Karpas-422 (cell line): ENCODE measurements at regions not wholly inside any gene's neighbourhood (a gene's known extent, or its start where the extent isn't known, plus 50 kb on each side); places are given as distances from the start of the nearest gene placed in this dataset.
"Not testable (repeated sequence)": the region's sequence is repeated elsewhere in the genome, so short reads cannot be mapped to it uniquely, and the experiment has no call there.

Source experiments
- DNase-seq: peaks from one replicate; pipeline ENCODE4 v3.0.0-alpha.2; 2015
- H2AFZ ChIP-seq: fragments of 200-600 bp; sonication (generic); 2 replicates; pipeline ENCODE4 v1.6.1; 2014; ENCODE audit warnings: antibody characterized with exemption, low read length, mixed read lengths
- H3K27ac ChIP-seq: fragments of 200-600 bp; sonication (generic); 2 replicates; pipeline ENCODE4 v1.5.1; 2014; ENCODE audit warnings: mild to moderate bottlenecking, low read length, moderate library complexity
- H3K27me3 ChIP-seq: fragments of 200-600 bp; sonication (generic); 2 replicates; pipeline ENCODE4 v1.6.1; 2014; ENCODE audit warnings: low read length, mixed read lengths
- H3K36me3 ChIP-seq: fragments of 200-600 bp; sonication (generic); 2 replicates; pipeline ENCODE4 v1.6.1; 2014; ENCODE audit warnings: low read length, mixed read lengths; ENCODE audit not compliant: insufficient read depth
- H3K4me1 ChIP-seq: fragments of 200-600 bp; sonication (generic); 2 replicates; pipeline ENCODE4 v1.6.1; 2014; ENCODE audit warnings: mild to moderate bottlenecking, low read length, mixed read lengths
- H3K4me2 ChIP-seq: fragments of 200-600 bp; sonication (generic); 2 replicates; pipeline ENCODE4 v1.6.1; 2014; ENCODE audit warnings: low read length, low read depth, mild to moderate bottlenecking; ENCODE audit not compliant: poor library complexity, severe bottlenecking
- H3K4me3 ChIP-seq: fragments of 200-600 bp; sonication (generic); 2 replicates; pipeline ENCODE4 v1.5.1; 2014; ENCODE audit warnings: mild to moderate bottlenecking, antibody characterized with exemption, low read length, mixed read lengths
- H3K79me2 ChIP-seq: fragments of 200-600 bp; sonication (generic); 2 replicates; pipeline ENCODE4 v1.6.1; 2014; ENCODE audit warnings: mild to moderate bottlenecking, low read length, mixed read lengths
- H3K9ac ChIP-seq: fragments of 200-600 bp; sonication (generic); 2 replicates; pipeline ENCODE4 v1.6.0; 2014; ENCODE audit warnings: low read length
- H3K9me2 ChIP-seq: fragments of 200-600 bp; sonication (generic), shearing (Covaris generic); replicated peaks from 2 replicates; pipeline ENCODE4 v1.6.0; 2014; ENCODE audit warnings: mild to moderate bottlenecking, low read length, moderate library complexity; ENCODE audit not compliant: insufficient read depth
- H3K9me3 ChIP-seq: fragments of 300-700, 200-600 bp; sonication (generic); 2 replicates; pipeline ENCODE4 v1.6.1; 2014; ENCODE audit warnings: low read length, mixed read lengths
- H4K20me1 ChIP-seq: fragments of 200-600 bp; sonication (generic); 2 replicates; pipeline ENCODE4 v1.6.1; 2014; ENCODE audit warnings: mild to moderate bottlenecking, antibody characterized with exemption, low read length, low read depth; ENCODE audit not compliant: insufficient read depth

GRCh38 chr2:20120569-20121416 lies 69.4 kb upstream of the LAPTM4A start:
- H3K9me2 ChIP-seq: no peaks in the 10 kb centered on the region
- no peaks in the 10 kb centered on the region for H4K20me1 ChIP-seq
- H3K36me3 ChIP-seq: no peaks in the 10 kb centered on the region
- no peak for DNase-seq
- H3K4me1 ChIP-seq: no peaks in the 10 kb centered on the region
- no peak overlapping the region for H3K27ac ChIP-seq
- H3K4me3 ChIP-seq: no peak overlapping the region
- H3K79me2 ChIP-seq: no peaks in the 10 kb centered on the region
- no peak overlapping the region for H3K4me2 ChIP-seq
- H3K9me3 ChIP-seq: no peaks in the 10 kb centered on the region
- H2AFZ ChIP-seq: no peak overlapping the region; the same call in 1 of the 2 replicates
- H3K9ac ChIP-seq: no peak overlapping the region
- no peaks in the 10 kb centered on the region for H3K27me3 ChIP-seq

GRCh38 chr2:20118051-20118450 lies 66.6 kb upstream of the LAPTM4A start:
- H3K9me3 ChIP-seq: no peaks in the 10 kb centered on the region
- H2AFZ ChIP-seq: no peak overlapping the region
- H3K4me3 ChIP-seq: no peak overlapping the region
- H3K4me2 ChIP-seq: no peak overlapping the region
- H3K79me2 ChIP-seq: no peaks in the 10 kb centered on the region
- H3K27me3 ChIP-seq: no peaks in the 10 kb centered on the region
- H3K9me2 ChIP-seq: no peaks in the 10 kb centered on the region
- DNase-seq: no peak
- H3K4me1 ChIP-seq: no peaks in the 10 kb centered on the region
- H3K36me3 ChIP-seq: no peaks in the 10 kb centered on the region
- no peak overlapping the region for H3K27ac ChIP-seq
- no peak overlapping the region for H3K9ac ChIP-seq
- no peaks in the 10 kb centered on the region for H4K20me1 ChIP-seq

- DNase-seq: no peak
- Histone ChIP-seq H2AFZ (no peak overlapping the region), H3K4me1 (peaks cover 9% of the 10 kb centered on the region), H3K4me2 (no peak overlapping the region), H3K27me3 (no peaks in the 10 kb centered on the region), H3K4me3 (no peak overlapping the region), H3K9me2 (no peaks in the 10 kb centered on the region), H3K9me3 (no peaks in the 10 kb centered on the region), H3K9ac (no peak overlapping the region), H3K36me3 (no peaks in the 10 kb centered on the region), H3K79me2 (no peaks in the 10 kb centered on the region), H3K27ac (no peak overlapping the region), H4K20me1 (no peaks in the 10 kb centered on the region)
Measured at GRCh38 chr2:20115902-20116301, 64.5 kb upstream of the LAPTM4A start.

GRCh38 chr2:20115374-20115773 lies 63.9 kb upstream of the LAPTM4A start:
- Histone ChIP-seq H3K9ac (no peak overlapping the region), H3K9me2 (no peaks in the 10 kb centered on the region), H3K4me3 (no peak overlapping the region), H3K4me2 (no peak overlapping the region), H4K20me1 (no peaks in the 10 kb centered on the region), H3K36me3 (no peaks in the 10 kb centered on the region), H3K79me2 (no peaks in the 10 kb centered on the region), H3K27me3 (no peaks in the 10 kb centered on the region), H3K9me3 (no peaks in the 10 kb centered on the region), H3K4me1 (peaks cover 15% of the 10 kb centered on the region), H3K27ac (no peak overlapping the region), H2AFZ (no peak overlapping the region)
- DNase-seq: no peak

GRCh38 chr2:20113986-20114938 lies 62.8 kb upstream of the LAPTM4A start:
- Histone ChIP-seq H3K4me1 (peaks cover 26% of the 10 kb centered on the region), H3K36me3 (no peaks in the 10 kb centered on the region)

GRCh38 chr2:20113004-20113796 lies 61.8 kb upstream of the LAPTM4A start:
- Histone ChIP-seq H2AFZ (no peak overlapping the region), H3K79me2 (no peaks in the 10 kb centered on the region), H3K27ac (no peak overlapping the region), H3K27me3 (no peaks in the 10 kb centered on the region), H3K4me2 (no peak overlapping the region), H3K36me3 (no peaks in the 10 kb centered on the region), H3K4me1 (peaks cover 33% of the 10 kb centered on the region), H3K9me2 (no peaks in the 10 kb centered on the region), H4K20me1 (no peaks in the 10 kb centered on the region), H3K4me3 (no peak overlapping the region), H3K9ac (no peak overlapping the region), H3K9me3 (no peaks in the 10 kb centered on the region)
- DNase-seq: no peak

More at GRCh38 chr2:20113986-20114938, 62.8 kb upstream of the LAPTM4A start:
- Histone ChIP-seq H3K79me2 (no peaks in the 10 kb centered on the region), H2AFZ (no peak overlapping the region), H3K4me2 (no peak overlapping the region), H3K9me2 (no peaks in the 10 kb centered on the region), H3K27ac (no peak overlapping the region), H3K9ac (no peak overlapping the region), H3K27me3 (no peaks in the 10 kb centered on the region), H3K9me3 (no peaks in the 10 kb centered on the region), H4K20me1 (no peaks in the 10 kb centered on the region), H3K4me3 (no peak overlapping the region)
- DNase-seq: no peak

- H3K4me2 ChIP-seq, H3K27me3 ChIP-seq, H3K9me2 ChIP-seq, H4K20me1 ChIP-seq, H3K9ac ChIP-seq, H2AFZ ChIP-seq, H3K27ac ChIP-seq, H3K36me3 ChIP-seq, H3K9me3 ChIP-seq, H3K79me2 ChIP-seq, DNase-seq, H3K4me3 ChIP-seq: not testable (repeated sequence)
- H3K4me1 ChIP-seq: peaks cover 33% of the 10 kb centered on the region
Measured at GRCh38 chr2:20112361-20112760, 60.9 kb upstream of the LAPTM4A start.
